DOHH2 (cell line): ENCODE measurements at regions not wholly inside any gene's neighbourhood (a gene's known extent, or its start where the extent isn't known, plus 50 kb on each side); places are given as distances from the start of the nearest gene placed in this dataset.

Experiments used
- H3F3A ChIP-seq: fragments of 200-600 bp; sonication (generic), shearing (Covaris generic); 2 replicates; pipeline ENCODE4 v1.6.0; 2016; ENCODE audit warnings: antibody characterized with exemption, mild to moderate bottlenecking; ENCODE audit not compliant: control insufficient read depth, insufficient read depth
- H3K27ac ChIP-seq: fragments of 200-600 bp; sonication (generic); 2 replicates; pipeline ENCODE4 v1.5.1; 2014; ENCODE audit warnings: low read depth, mild to moderate bottlenecking, low read length, moderate library complexity
- H3K27me3 ChIP-seq: fragments of 200-600 bp; sonication (generic); 2 replicates; pipeline ENCODE4 v1.6.1; 2014; ENCODE audit warnings: mild to moderate bottlenecking, low read length, mixed read lengths; ENCODE audit not compliant: control insufficient read depth
- H3K36me3 ChIP-seq: fragments of 200-600 bp; sonication (generic); 2 replicates; pipeline ENCODE4 v1.6.1; 2014; ENCODE audit warnings: mild to moderate bottlenecking, low read length, moderate library complexity, mixed read lengths; ENCODE audit not compliant: control insufficient read depth
- H3K4me1 ChIP-seq: fragments of 200-600 bp; sonication (generic); 2 replicates; pipeline ENCODE4 v1.6.1; 2014; ENCODE audit warnings: mild to moderate bottlenecking, low read length, mixed read lengths; ENCODE audit not compliant: control insufficient read depth
- H3K4me2 ChIP-seq: fragments of 200-600 bp; sonication (generic); 2 replicates; pipeline ENCODE4 v1.6.0; 2014; ENCODE audit warnings: mild to moderate bottlenecking, low read length, moderate library complexity
- H3K4me3 ChIP-seq: fragments of 200-600 bp; sonication (generic); 2 replicates; pipeline ENCODE4 v1.5.1; 2014; ENCODE audit warnings: mild to moderate bottlenecking, low read length, mixed read lengths
- H3K79me2 ChIP-seq: fragments of 200-600 bp; sonication (generic); 2 replicates; pipeline ENCODE4 v1.6.1; 2014; ENCODE audit warnings: mild to moderate bottlenecking, low read length, mixed read lengths; ENCODE audit not compliant: control insufficient read depth
- H3K9me2 ChIP-seq: fragments of 200-600 bp; sonication (generic); replicated peaks from 2 replicates; pipeline ENCODE4 v1.6.1; 2014; ENCODE audit warnings: mild to moderate bottlenecking, low read length, mixed read lengths; ENCODE audit not compliant: control insufficient read depth
- H3K9me3 ChIP-seq: fragments of 200-600 bp; sonication (generic); 2 replicates; pipeline ENCODE4 v1.6.1; 2014; ENCODE audit warnings: antibody characterized with exemption, low read length, mixed read lengths; ENCODE audit not compliant: control insufficient read depth, insufficient read depth
- H4K20me1 ChIP-seq: fragments of 200-600 bp; sonication (generic); 2 replicates; pipeline ENCODE4 v1.6.0; 2014; ENCODE audit warnings: low read depth, mild to moderate bottlenecking, antibody characterized with exemption, low read length, moderate library complexity; ENCODE audit not compliant: control insufficient read depth, insufficient read depth
- CTCF ChIP-seq: fragments of 200-600 bp; sonication (generic); IDR thresholded peaks from one replicate; pipeline ENCODE4 v1.5.1; 2014; ENCODE audit warnings: antibody characterized with exemption, mild to moderate bottlenecking, low read depth, low read length; ENCODE audit not compliant: poor library complexity, severe bottlenecking
- EZH2phosphoT487 ChIP-seq: fragments of 200-600 bp; sonication (generic); IDR thresholded peaks from 2 replicates; pipeline ENCODE4 v1.6.1; 2017; ENCODE audit warnings: borderline replicate concordance, mild to moderate bottlenecking, antibody characterized with exemption, low read length, moderate library complexity, mixed read lengths

DNA sequence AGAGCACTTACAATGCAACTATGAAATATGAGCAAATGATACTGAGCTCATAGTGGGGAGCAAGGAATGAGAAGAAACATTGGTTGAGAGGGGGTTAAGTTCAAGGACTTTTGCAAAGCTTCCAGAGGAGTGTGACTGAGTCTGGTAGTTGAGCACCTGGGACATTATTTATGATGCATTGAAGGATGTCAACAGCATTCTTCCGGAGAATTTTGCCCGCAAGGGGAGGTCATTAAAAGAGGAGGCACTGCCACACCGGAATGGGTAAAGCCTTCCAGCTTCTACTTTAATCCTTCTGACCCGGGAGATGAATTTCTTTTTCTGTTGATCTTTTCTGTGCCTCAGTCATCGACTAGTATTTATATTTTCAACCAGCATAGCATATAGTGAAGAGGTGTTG is 208.4 kb upstream of the CAMK1G start:
- H3K27ac ChIP-seq, result no peak overlapping the region
- H4K20me1 ChIP-seq, result no peaks in the 10 kb centered on the region
- H3K79me2 ChIP-seq, result no peaks in the 10 kb centered on the region

DNA sequence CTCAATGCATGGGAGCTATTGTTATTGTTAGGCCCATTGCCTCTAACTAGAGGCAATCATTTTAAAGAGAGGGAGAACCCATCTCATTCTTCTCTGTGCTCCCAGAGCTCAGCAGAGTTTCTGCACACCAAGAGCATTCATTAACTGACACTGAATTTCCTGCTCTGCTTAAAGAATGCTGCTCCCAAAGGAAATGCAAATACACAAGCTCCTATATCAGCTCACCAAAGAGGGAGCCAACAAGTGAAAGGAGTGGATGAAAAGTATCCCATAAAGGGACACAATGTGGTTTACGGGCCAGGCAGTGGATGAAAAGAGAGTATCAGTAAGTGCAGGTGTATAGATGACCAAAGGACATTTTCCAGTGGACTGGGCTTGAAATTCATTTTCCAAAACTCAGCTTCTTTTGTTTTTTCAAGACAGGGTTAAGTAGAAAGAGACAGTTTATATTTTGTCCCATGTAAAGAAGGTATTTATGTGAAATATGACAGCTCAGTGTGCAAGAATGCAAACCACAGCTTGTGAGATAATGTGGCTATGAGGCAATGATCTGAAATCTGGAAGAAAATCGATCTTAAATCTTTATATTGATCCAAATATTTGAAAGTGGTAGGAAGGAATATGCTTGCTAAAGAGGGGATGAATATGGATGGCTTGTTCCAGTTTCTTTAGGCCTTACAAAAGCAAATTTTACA is 207.7 kb upstream of the CAMK1G start:
- H3K4me2 ChIP-seq, result no peak overlapping the region
- no peaks in the 10 kb centered on the region for H3K9me3 ChIP-seq
- TF ChIP-seq EZH2phosphoT487 (no peak), CTCF (no peak)
- no peak overlapping the region for H3K4me3 ChIP-seq
- no peaks in the 10 kb centered on the region for H4K20me1 ChIP-seq
- H3K36me3 ChIP-seq, result no peaks in the 10 kb centered on the region
- H3K27me3 ChIP-seq, result no peaks in the 10 kb centered on the region
- H3K4me1 ChIP-seq, result no peaks in the 10 kb centered on the region
- H3K27ac ChIP-seq, result no peak overlapping the region
- H3K9me2 ChIP-seq, result no peaks in the 10 kb centered on the region
- H3K79me2 ChIP-seq, result no peaks in the 10 kb centered on the region
- no peaks in the 10 kb centered on the region for H3F3A ChIP-seq

More for the DNA sequence above, 208.4 kb upstream of the CAMK1G start:
- no peaks in the 10 kb centered on the region for H3K4me1 ChIP-seq
- H3K36me3 ChIP-seq, result no peaks in the 10 kb centered on the region
- H3K4me2 ChIP-seq, result no peak overlapping the region
- TF ChIP-seq CTCF (no peak), EZH2phosphoT487 (no peak)
- no peaks in the 10 kb centered on the region for H3K9me3 ChIP-seq
- H3K9me2 ChIP-seq, result no peaks in the 10 kb centered on the region
- H3K4me3 ChIP-seq, result no peak overlapping the region
- no peaks in the 10 kb centered on the region for H3F3A ChIP-seq
- H3K27me3 ChIP-seq, result no peaks in the 10 kb centered on the region

- H3K79me2 ChIP-seq, result no peaks in the 10 kb centered on the region
- no peak overlapping the region for H3K27ac ChIP-seq
- H3K27me3 ChIP-seq, result no peaks in the 10 kb centered on the region
- no peak for TF ChIP-seq CTCF
- no peaks in the 10 kb centered on the region for H3K36me3 ChIP-seq
- H3F3A ChIP-seq, result no peaks in the 10 kb centered on the region
- no peak overlapping the region for H3K4me2 ChIP-seq
- no peaks in the 10 kb centered on the region for H3K9me3 ChIP-seq
- no peaks in the 10 kb centered on the region for H4K20me1 ChIP-seq
- H3K4me1 ChIP-seq, result no peaks in the 10 kb centered on the region
- H3K4me3 ChIP-seq, result no peak overlapping the region
- H3K9me2 ChIP-seq, result no peaks in the 10 kb centered on the region
These were observed 206.7 kb upstream of the CAMK1G start for GRCh38 chr1:209376774-209377173.
